Fibroblast of mammary gland (primary cell): ENCODE measurements at regions not wholly inside any gene's neighbourhood (a gene's known extent, or its start where the extent isn't known, plus 50 kb on each side); places are given as distances from the start of the nearest gene placed in this dataset.

Source experiments
- DNase-seq: peaks from one replicate; pipeline ENCODE4 v3.0.0-alpha.2; 2010; ENCODE audit warnings: low read depth
- H3K4me3 ChIP-seq: 2 replicates; pipeline ENCODE4 v1.5.1; 2011; ENCODE audit warnings: low read depth, mild to moderate bottlenecking, low read length, moderate library complexity; ENCODE audit not compliant: control insufficient read depth
- TF ChIP-seq, protein P1 (sequence below): conservative IDR thresholded peaks from 2 replicates; pipeline ENCODE4 v1.5.1; 2011; ENCODE audit warnings: low read depth, low read length, inconsistent platforms; ENCODE audit not compliant: control insufficient read depth, insufficient read depth

DNA sequence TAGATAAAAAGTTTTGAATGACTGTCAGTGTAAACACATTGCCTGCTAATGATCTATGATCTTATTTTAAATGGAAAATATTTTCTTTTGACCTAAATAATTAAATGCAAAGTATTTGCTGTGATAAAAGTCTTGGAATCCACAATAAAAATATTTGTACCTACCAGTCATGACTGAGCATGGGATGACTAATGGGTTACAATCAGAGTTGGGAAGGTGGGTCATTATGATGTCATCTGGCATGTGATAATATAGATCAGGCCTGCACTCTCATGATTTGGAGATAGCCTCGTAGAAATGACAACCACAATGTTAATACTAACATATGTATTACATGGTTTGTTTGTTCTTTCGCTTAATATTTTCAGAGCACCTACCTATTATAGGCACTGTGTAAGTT lies 848.8 kb upstream of the KLHL29 start:
- DNase-seq, result peak; percentile 16
- H3K4me3 ChIP-seq, result no peak overlapping the region
- TF ChIP-seq, protein P1, sequence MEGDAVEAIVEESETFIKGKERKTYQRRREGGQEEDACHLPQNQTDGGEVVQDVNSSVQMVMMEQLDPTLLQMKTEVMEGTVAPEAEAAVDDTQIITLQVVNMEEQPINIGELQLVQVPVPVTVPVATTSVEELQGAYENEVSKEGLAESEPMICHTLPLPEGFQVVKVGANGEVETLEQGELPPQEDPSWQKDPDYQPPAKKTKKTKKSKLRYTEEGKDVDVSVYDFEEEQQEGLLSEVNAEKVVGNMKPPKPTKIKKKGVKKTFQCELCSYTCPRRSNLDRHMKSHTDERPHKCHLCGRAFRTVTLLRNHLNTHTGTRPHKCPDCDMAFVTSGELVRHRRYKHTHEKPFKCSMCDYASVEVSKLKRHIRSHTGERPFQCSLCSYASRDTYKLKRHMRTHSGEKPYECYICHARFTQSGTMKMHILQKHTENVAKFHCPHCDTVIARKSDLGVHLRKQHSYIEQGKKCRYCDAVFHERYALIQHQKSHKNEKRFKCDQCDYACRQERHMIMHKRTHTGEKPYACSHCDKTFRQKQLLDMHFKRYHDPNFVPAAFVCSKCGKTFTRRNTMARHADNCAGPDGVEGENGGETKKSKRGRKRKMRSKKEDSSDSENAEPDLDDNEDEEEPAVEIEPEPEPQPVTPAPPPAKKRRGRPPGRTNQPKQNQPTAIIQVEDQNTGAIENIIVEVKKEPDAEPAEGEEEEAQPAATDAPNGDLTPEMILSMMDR, result no peak

DNA sequence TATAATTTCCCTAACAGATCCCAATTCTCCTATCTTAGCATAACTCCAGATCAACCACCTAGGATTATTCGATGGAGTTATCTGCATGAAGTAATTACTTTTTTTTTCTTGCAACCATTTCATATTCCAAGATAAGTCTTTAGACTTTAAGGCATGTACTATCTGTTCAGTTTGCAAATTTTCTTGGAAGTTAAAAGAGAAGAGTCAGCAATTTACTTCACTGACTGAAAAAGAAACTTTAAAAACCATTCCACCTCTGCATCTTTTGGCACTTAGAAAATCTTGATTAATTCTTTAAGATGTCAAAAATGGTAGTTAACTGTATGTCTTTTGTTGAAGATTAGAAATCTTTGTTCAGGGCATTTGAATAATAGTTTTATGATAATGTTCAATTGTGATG lies 830.5 kb upstream of the KLHL29 start:
- DNase-seq, result no peak
- TF ChIP-seq, protein P1, result no peak
- no peak overlapping the region for H3K4me3 ChIP-seq

DNA sequence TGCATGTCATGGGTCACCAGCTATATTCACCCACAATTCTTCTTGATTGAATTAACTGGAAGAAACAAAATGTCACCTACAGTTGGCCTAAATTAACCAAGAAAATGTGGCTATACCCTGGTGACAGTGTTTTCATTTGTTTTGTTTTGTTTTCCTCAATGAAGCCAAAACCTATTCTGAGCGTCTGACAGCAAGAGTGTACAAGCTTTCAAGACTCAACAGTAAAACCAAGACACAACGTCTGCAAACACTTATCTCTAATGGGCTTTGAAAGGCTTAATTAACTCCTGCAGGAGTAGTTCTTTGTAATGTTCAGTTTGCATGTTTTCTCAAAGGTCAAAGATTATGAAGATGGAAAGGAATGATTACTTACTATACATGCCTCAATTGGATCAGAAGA lies 827.6 kb upstream of the KLHL29 start:
- H3K4me3 ChIP-seq, result no peak overlapping the region
- DNase-seq, result no peak
- TF ChIP-seq, protein P1, result no peak

DNA sequence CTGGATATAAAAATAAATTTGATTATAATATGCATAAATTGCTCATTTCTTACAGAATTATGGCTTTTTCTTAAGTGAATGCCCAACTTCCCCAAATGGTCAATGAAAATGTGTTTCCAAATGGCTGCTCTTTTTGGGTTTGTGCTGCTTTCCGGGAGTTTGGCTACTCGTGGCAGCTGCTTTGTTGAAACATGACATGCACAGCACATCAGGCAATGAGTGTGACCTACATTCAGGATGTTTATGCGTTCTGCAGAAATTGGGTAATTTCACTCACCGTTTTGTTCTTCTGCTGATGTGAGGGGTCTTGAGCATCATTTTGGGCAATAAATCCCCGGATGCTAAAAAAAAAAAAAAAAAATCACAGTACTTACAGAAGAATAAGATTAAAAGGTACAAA lies 825.0 kb upstream of the KLHL29 start:
- DNase-seq, result no peak
- TF ChIP-seq, protein P1, result no peak
- H3K4me3 ChIP-seq, result no peak overlapping the region

DNA sequence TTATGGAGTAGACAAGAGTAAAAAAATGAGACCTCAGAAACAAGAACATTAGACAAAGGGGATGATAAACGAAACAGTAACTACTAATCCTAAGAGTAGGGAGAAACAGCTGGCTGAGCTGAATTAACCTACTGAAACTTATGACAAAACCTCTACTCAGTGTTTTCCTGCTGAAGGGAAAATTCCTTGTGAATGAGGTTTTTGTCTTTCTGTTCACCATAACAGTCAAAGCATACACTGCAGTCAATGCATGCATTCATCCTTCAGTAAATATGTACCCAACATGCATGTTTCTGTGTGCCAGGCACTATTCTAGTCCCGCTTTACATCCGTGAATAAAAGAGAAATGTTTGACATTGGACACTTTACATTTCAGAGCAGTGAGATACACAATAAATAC lies 805.6 kb upstream of the KLHL29 start:
- TF ChIP-seq, protein P1, result no peak
- DNase-seq, result no peak
- no peak overlapping the region for H3K4me3 ChIP-seq

DNA sequence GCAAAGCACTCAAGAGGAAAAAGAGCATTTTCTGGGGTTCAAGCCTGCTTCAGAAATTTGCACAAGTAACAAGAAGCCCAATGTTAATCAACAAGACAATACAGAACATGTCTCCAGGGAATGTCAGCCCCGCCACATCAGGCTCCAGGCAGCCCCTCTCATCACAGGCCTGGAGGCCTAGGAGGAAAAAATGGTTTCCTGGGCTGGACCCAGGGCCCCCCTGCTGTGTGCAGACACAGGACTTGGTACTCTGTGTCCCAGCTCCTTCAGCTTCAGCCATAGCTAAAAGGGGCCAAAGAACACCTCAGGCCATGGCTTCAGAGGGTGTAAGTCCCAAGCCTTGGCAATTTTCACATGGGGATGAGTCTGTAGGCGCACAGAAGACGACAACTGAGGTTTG lies 802.9 kb upstream of the KLHL29 start:
- no peak overlapping the region for H3K4me3 ChIP-seq
- DNase-seq, result no peak
- TF ChIP-seq, protein P1, result no peak

DNA sequence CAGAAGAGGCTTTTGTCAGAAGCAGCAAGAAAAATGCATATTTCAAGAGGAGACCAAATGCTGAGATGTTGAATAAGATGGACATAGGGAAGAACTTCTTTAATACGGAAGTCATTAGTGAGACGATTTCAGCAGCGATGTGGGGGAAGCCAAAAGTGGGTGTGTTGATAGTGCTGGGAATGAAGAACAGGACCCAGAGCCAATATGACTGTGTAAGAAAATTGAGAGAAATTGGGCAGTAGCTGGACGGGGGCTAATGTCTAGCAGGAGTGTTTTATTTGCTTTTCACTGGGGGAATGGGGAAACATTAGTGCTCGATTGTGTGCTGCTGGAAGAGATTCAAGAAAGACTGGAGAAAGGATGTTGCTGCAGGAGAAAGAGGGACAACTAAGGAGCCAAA lies 788.7 kb upstream of the KLHL29 start:
- no peak overlapping the region for H3K4me3 ChIP-seq
- DNase-seq, result no peak
- TF ChIP-seq, protein P1, result no peak
